Jurkat, Clone E6-1 (cell line): ENCODE measurements at regions not wholly inside any gene's neighbourhood (a gene's known extent, or its start where the extent isn't known, plus 50 kb on each side); places are given as distances from the start of the nearest gene placed in this dataset.

Experiments used
- DNase-seq: peaks from one replicate; pipeline ENCODE4 v3.0.0-alpha.2; 2011; ENCODE audit warnings: low read depth, low spot score
- H3K4me3 ChIP-seq: 2 replicates; pipeline ENCODE4 v1.5.1; 2011; ENCODE audit warnings: mild to moderate bottlenecking, low read length, control low read depth, moderate library complexity

GRCh38 chr6:11828262-11828870 lies 49.8 kb upstream of the ADTRP start:
- DNase-seq, result no peak
- H3K4me3 ChIP-seq, result no peak overlapping the region
